PC-9 (cell line): ENCODE measurements at regions not wholly inside any gene's neighbourhood (a gene's known extent, or its start where the extent isn't known, plus 50 kb on each side); places are given as distances from the start of the nearest gene placed in this dataset.

Experiments
- BruUV-seq: library from RNA; stranded (reverse); fragments of 400-500 nt; replicated peaks from 2 replicates; lab custom pipeline; 2021; lab: Mats Ljungman, UMichigan
- CTCF ChIA-PET: fragments of 300-600 bp; sonication (Branson Sonifier 250); formaldehyde crosslinking; loops from one replicate; lab custom pipeline; 2022; ENCODE audit warnings: antibody characterized with exemption; lab: Charles Lee
- POLR2A ChIA-PET: fragments of 300-600 bp; sonication (Branson Sonifier 250); formaldehyde crosslinking; loops from one replicate; lab custom pipeline; 2022; ENCODE audit warnings: antibody characterized with exemption; ENCODE audit not compliant: unreplicated experiment; lab: Charles Lee
- DNase-seq, 2 experiments: peaks; one replicate each; pipeline versions ENCODE4 v3.0.0 to v3.0.0-alpha.2; 2015 to 2022; ENCODE audit warnings: mixed read lengths in 1 of 2
- H2AFZ ChIP-seq: fragments of 200-600 bp; sonication (generic); 2 replicates; pipeline ENCODE4 v1.8.1; 2017; ENCODE audit warnings: antibody characterized with exemption
- H3F3A ChIP-seq: fragments of 200-600 bp; sonication (generic); 2 replicates; pipeline ENCODE4 v1.8.1; 2017; ENCODE audit warnings: antibody characterized with exemption, mild to moderate bottlenecking, low read depth; ENCODE audit not compliant: insufficient read depth
- H3K27ac ChIP-seq: fragments of 200-600 bp; sonication (generic); 2 replicates; pipeline ENCODE4 v1.6.1; 2016; ENCODE audit warnings: mixed run types
- H3K27me3 ChIP-seq: fragments of 200-600 bp; sonication (generic); 2 replicates; pipeline ENCODE4 v1.6.1; 2016; ENCODE audit warnings: low read depth, mixed run types; ENCODE audit not compliant: insufficient read depth
- H3K36me3 ChIP-seq: fragments of 200-600 bp; sonication (generic); 2 replicates; pipeline ENCODE4 v1.6.1; 2016; ENCODE audit warnings: low read depth, mixed run types
- H3K4me1 ChIP-seq: fragments of 200-600 bp; sonication (generic); replicated peaks from 2 replicates; pipeline ENCODE4 v1.6.1; 2016; ENCODE audit warnings: mixed run types; ENCODE audit not compliant: insufficient read depth
- H3K4me2 ChIP-seq: fragments of 200-600 bp; sonication (generic); 2 replicates; pipeline ENCODE4 v1.6.1; 2017; ENCODE audit warnings: mixed run types
- H3K4me3 ChIP-seq: fragments of 200-600 bp; sonication (generic); 2 replicates; pipeline ENCODE4 v1.6.1; 2016; ENCODE audit warnings: mixed run types
- H3K79me2 ChIP-seq: fragments of 200-600 bp; sonication (generic); 2 replicates; pipeline ENCODE4 v1.6.1; 2017; ENCODE audit warnings: low read depth, mixed run types
- H3K9me2 ChIP-seq: fragments of 200-600 bp; sonication (generic); 2 replicates; pipeline ENCODE4 v1.8.1; 2017; ENCODE audit warnings: mild to moderate bottlenecking; ENCODE audit not compliant: insufficient read depth
- H3K9me3 ChIP-seq: fragments of 200-600 bp; sonication (generic); 2 replicates; pipeline ENCODE4 v1.8.1; 2016; ENCODE audit warnings: low read depth; ENCODE audit not compliant: insufficient read depth
- H4K20me1 ChIP-seq: fragments of 200-600 bp; sonication (generic); 2 replicates; pipeline ENCODE4 v1.8.1; 2017; ENCODE audit not compliant: insufficient read depth
- EZH2 ChIP-seq: fragments of 200-600 bp; sonication (generic); IDR thresholded peaks from 2 replicates; pipeline ENCODE4 v1.8.0; 2017; ENCODE audit warnings: antibody characterized with exemption, low read depth
- intact Hi-C: fragments of 100-400 bp; cut with micrococcal nuclease; formaldehyde crosslinking; loops from one replicate; pipeline ENCODE4 v1.10.0; 2022; ENCODE audit not compliant: unreplicated experiment
- TF ChIP-seq, protein P1 (sequence below): fragments of 200-600 bp; sonication (generic); conservative IDR thresholded peaks from 2 replicates; pipeline ENCODE4 v1.6.1; 2017; ENCODE audit warnings: mixed run types, antibody characterized with exemption, mild to moderate bottlenecking, moderate library complexity

DNA sequence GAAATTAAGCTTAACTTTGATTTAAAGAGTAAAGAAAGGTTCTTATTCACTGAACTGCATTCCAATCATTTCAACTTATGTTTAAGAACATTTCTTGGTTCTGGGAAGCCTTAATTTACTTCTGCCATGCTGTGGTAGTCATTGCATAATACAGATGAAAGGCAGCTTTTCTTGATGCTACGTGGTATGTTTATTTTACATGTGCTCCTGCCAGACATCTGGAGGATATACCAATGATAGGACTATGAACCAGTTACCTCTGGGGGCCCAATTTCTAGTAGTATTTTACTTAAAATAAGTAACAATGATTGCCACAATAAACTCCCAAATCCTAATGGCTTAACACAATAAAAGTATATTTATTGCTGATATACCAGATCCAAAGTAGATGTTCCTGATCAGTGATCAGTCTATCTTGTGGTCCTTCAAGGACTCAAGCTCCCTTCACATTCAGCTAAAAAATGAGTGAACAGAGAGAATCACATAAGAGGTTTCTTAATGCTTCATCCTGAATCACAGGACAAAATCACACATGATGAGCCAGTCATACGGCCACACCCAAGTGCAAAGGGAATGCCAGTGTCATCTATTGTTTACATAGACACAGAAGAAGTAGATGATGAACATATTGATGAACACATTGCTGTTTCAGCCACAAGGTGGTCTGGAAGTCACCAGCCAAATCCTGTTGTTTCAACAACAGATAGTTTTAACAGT is 56.5 kb upstream of the CCN2 start:
- TF ChIP-seq, protein P1, sequence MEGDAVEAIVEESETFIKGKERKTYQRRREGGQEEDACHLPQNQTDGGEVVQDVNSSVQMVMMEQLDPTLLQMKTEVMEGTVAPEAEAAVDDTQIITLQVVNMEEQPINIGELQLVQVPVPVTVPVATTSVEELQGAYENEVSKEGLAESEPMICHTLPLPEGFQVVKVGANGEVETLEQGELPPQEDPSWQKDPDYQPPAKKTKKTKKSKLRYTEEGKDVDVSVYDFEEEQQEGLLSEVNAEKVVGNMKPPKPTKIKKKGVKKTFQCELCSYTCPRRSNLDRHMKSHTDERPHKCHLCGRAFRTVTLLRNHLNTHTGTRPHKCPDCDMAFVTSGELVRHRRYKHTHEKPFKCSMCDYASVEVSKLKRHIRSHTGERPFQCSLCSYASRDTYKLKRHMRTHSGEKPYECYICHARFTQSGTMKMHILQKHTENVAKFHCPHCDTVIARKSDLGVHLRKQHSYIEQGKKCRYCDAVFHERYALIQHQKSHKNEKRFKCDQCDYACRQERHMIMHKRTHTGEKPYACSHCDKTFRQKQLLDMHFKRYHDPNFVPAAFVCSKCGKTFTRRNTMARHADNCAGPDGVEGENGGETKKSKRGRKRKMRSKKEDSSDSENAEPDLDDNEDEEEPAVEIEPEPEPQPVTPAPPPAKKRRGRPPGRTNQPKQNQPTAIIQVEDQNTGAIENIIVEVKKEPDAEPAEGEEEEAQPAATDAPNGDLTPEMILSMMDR: no peak
- no peak for TF ChIP-seq EZH2
- Histone ChIP-seq H3K4me2 (no peak overlapping the region), H3K36me3 (no peaks in the 10 kb centered on the region), H3F3A (no peaks in the 10 kb centered on the region), H3K79me2 (no peaks in the 10 kb centered on the region), H3K27ac (no peak overlapping the region), H3K9me3 (peaks cover 10% of the 10 kb centered on the region), H2AFZ (no peak overlapping the region), H4K20me1 (no peaks in the 10 kb centered on the region), H3K4me3 (no peak overlapping the region), H3K9me2 (no peaks in the 10 kb centered on the region), H3K4me1 (no peaks in the 10 kb centered on the region), H3K27me3 (no peaks in the 10 kb centered on the region)
- intact Hi-C loops: no loop called here
- CTCF ChIA-PET: interaction anchor here (0.6 kb wide), 1 partner anchor 211 kb away, joined by 3 read pairs; no protein-coding TSS in a partner anchor
- POLR2A ChIA-PET: interaction anchor here (0.6 to 0.7 kb wide), 2 partner anchors 77 to 186 kb away, joined by 3 to 5 read pairs; no protein-coding TSS in a partner anchor
- no TSS peak for BruUV-seq
- no peak for DNase-seq

- H2AFZ ChIP-seq: no peak overlapping the region
- H3K27ac ChIP-seq: no peak overlapping the region
- H4K20me1 ChIP-seq: no peaks in the 10 kb centered on the region
- H3K9me2 ChIP-seq: no peaks in the 10 kb centered on the region
- ChIA-PET CTCF (no interaction called here), POLR2A (no interaction called here)
- TF ChIP-seq, protein P1: no peak
- TF ChIP-seq EZH2: no peak
- DNase-seq: no peak
- H3F3A ChIP-seq: no peaks in the 10 kb centered on the region
- H3K27me3 ChIP-seq: no peaks in the 10 kb centered on the region
- H3K4me1 ChIP-seq: no peaks in the 10 kb centered on the region
- intact Hi-C loops: no loop called here
- no peaks in the 10 kb centered on the region for H3K79me2 ChIP-seq
- no TSS peak for BruUV-seq
- H3K4me2 ChIP-seq: no peak overlapping the region
- no peaks in the 10 kb centered on the region for H3K36me3 ChIP-seq
- H3K4me3 ChIP-seq: no peak overlapping the region
- peaks cover 10% of the 10 kb centered on the region for H3K9me3 ChIP-seq
These were observed 54.0 kb upstream of the CCN2 start for GRCh38 chr6:132005178-132005577.

DNA sequence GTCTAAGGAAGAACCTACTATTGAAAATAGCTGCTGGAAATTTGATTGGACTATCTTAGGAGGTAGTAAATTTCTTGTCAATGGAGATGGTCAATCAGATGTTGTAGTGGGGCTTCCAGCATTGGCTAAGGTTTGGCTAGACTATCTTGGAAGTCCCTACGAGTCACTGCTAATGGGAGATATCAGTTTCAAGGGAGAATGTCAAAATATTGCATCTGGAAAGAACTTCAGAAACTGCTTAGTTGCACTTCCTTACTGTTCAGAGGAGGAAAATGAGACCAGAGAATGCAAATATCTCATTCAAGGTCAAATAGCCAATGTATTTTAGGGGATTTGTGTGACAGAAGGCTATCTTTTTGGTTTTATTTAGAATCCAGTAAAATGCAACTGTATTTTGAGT is 53.5 kb upstream of the CCN2 start:
- TF ChIP-seq EZH2: no peak
- TF ChIP-seq, protein P1: no peak
- H3K4me3 ChIP-seq: no peak overlapping the region
- CTCF ChIA-PET: no interaction called here

More for the DNA sequence above, 53.5 kb upstream of the CCN2 start:
- H3K9me2 ChIP-seq: no peaks in the 10 kb centered on the region
- no peaks in the 10 kb centered on the region for H3K4me1 ChIP-seq
- no peaks in the 10 kb centered on the region for H3F3A ChIP-seq
- no TSS peak for BruUV-seq
- peaks cover 10% of the 10 kb centered on the region for H3K9me3 ChIP-seq
- no peaks in the 10 kb centered on the region for H3K36me3 ChIP-seq
- H3K79me2 ChIP-seq: no peaks in the 10 kb centered on the region
- no peak overlapping the region for H3K4me2 ChIP-seq
- no peaks in the 10 kb centered on the region for H3K27me3 ChIP-seq
- H4K20me1 ChIP-seq: no peaks in the 10 kb centered on the region
- intact Hi-C loops: no loop called here
- no peak overlapping the region for H2AFZ ChIP-seq
- POLR2A ChIA-PET: no interaction called here
- DNase-seq: no peak
- H3K27ac ChIP-seq: no peak overlapping the region
